Osteocyte (in vitro differentiated cells): ENCODE measurements at regions not wholly inside any gene's neighbourhood (a gene's known extent, or its start where the extent isn't known, plus 50 kb on each side); places are given as distances from the start of the nearest gene placed in this dataset.

Source experiments
- DNase-seq: peaks from one replicate; pipeline ENCODE4 v3.0.0; 2021; ENCODE audit warnings: mixed read lengths; ENCODE audit not compliant: unreplicated experiment; ENCODE audit errors: extremely low spot score
- H3K27ac Mint-ChIP-seq: one replicate; pipeline ENCODE4 v1.8.0; 2021; ENCODE audit warnings: mild to moderate bottlenecking, mixed read lengths; ENCODE audit not compliant: unreplicated experiment
- H3K27me3 Mint-ChIP-seq: one replicate; pipeline ENCODE4 v1.8.0; 2021; ENCODE audit warnings: mixed read lengths; ENCODE audit not compliant: unreplicated experiment
- H3K36me3 Mint-ChIP-seq: one replicate; pipeline ENCODE4 v1.8.0; 2021; ENCODE audit warnings: mixed read lengths; ENCODE audit not compliant: unreplicated experiment
- H3K4me1 Mint-ChIP-seq: one replicate; pipeline ENCODE4 v1.8.0; 2021; ENCODE audit warnings: mixed read lengths; ENCODE audit not compliant: unreplicated experiment
- H3K4me3 Mint-ChIP-seq: one replicate; pipeline ENCODE4 v1.8.0; 2021; ENCODE audit warnings: mild to moderate bottlenecking, moderate library complexity, mixed read lengths; ENCODE audit not compliant: unreplicated experiment
- H3K9me3 Mint-ChIP-seq: one replicate; pipeline ENCODE4 v1.8.0; 2021; ENCODE audit warnings: mixed read lengths; ENCODE audit not compliant: unreplicated experiment
- CTCF ChIP-seq: fragments of 200-600 bp; sonication (generic); IDR thresholded peaks from 2 replicates; pipeline ENCODE4 v1.5.0; 2021; ENCODE audit warnings: antibody characterized with exemption, mild to moderate bottlenecking, moderate library complexity

- no peaks in the 10 kb centered on the region for H3K4me1 Mint-ChIP-seq
- no peaks in the 10 kb centered on the region for H3K27me3 Mint-ChIP-seq
- DNase-seq = no peak
- no peaks in the 10 kb centered on the region for H3K36me3 Mint-ChIP-seq
- H3K4me3 Mint-ChIP-seq = no peak overlapping the region
- H3K9me3 Mint-ChIP-seq = no peaks in the 10 kb centered on the region
- no peak for TF ChIP-seq CTCF
- no peak overlapping the region for H3K27ac Mint-ChIP-seq
These were observed 117.0 kb upstream of the EPHA4 start for GRCh38 chr2:221689140-221689539.

- no peaks in the 10 kb centered on the region for H3K4me1 Mint-ChIP-seq
- TF ChIP-seq CTCF = no peak
- H3K4me3 Mint-ChIP-seq = no peak overlapping the region
- peaks cover 3% of the 10 kb centered on the region for H3K27me3 Mint-ChIP-seq
- H3K9me3 Mint-ChIP-seq = peaks cover under 1% of the 10 kb centered on the region
- no peak for DNase-seq
- no peak overlapping the region for H3K27ac Mint-ChIP-seq
- H3K36me3 Mint-ChIP-seq = no peaks in the 10 kb centered on the region
These were observed 108.4 kb upstream of the EPHA4 start for GRCh38 chr2:221680548-221680947.

GRCh38 chr2:221677688-221678087, 105.6 kb upstream of the EPHA4 start:
- Mint-ChIP-seq H3K9me3 (peaks cover 5% of the 10 kb centered on the region), H3K4me3 (no peak overlapping the region), H3K4me1 (no peaks in the 10 kb centered on the region), H3K27ac (no peak overlapping the region), H3K36me3 (no peaks in the 10 kb centered on the region), H3K27me3 (no peaks in the 10 kb centered on the region)
- TF ChIP-seq CTCF = no peak
- DNase-seq = no peak

- Mint-ChIP-seq H3K36me3 (no peaks in the 10 kb centered on the region), H3K27me3 (no peaks in the 10 kb centered on the region), H3K4me3 (no peak overlapping the region), H3K4me1 (no peaks in the 10 kb centered on the region), H3K9me3 (peaks cover 5% of the 10 kb centered on the region), H3K27ac (no peak overlapping the region)
- no peak for TF ChIP-seq CTCF
- no peak for DNase-seq
These were observed 104.6 kb upstream of the EPHA4 start for GRCh38 chr2:221676566-221677172.

GRCh38 chr2:221675201-221675908, 103.3 kb upstream of the EPHA4 start:
- Mint-ChIP-seq H3K4me1 (peaks cover 8% of the 10 kb centered on the region), H3K27ac (no peak overlapping the region), H3K9me3 (peaks cover 5% of the 10 kb centered on the region), H3K4me3 (no peak overlapping the region), H3K36me3 (no peaks in the 10 kb centered on the region), H3K27me3 (no peaks in the 10 kb centered on the region)
- TF ChIP-seq CTCF = no peak
- no peak for DNase-seq
